ENCODE measurements at regions not wholly inside any gene's neighbourhood (a gene's known extent, or its start where the extent isn't known, plus 50 kb on each side); places are given as distances from the start of the nearest gene placed in this dataset.

GRCh38 chr1:89466307-89466930, 58.2 kb upstream of the LRRC8B start:
- TF ChIP-seq, protein P1, sequence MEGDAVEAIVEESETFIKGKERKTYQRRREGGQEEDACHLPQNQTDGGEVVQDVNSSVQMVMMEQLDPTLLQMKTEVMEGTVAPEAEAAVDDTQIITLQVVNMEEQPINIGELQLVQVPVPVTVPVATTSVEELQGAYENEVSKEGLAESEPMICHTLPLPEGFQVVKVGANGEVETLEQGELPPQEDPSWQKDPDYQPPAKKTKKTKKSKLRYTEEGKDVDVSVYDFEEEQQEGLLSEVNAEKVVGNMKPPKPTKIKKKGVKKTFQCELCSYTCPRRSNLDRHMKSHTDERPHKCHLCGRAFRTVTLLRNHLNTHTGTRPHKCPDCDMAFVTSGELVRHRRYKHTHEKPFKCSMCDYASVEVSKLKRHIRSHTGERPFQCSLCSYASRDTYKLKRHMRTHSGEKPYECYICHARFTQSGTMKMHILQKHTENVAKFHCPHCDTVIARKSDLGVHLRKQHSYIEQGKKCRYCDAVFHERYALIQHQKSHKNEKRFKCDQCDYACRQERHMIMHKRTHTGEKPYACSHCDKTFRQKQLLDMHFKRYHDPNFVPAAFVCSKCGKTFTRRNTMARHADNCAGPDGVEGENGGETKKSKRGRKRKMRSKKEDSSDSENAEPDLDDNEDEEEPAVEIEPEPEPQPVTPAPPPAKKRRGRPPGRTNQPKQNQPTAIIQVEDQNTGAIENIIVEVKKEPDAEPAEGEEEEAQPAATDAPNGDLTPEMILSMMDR (IDR thresholded peaks at IDR 0.05), result no peak
- no peak for TF ChIP-seq POLR2A (IDR thresholded peaks at IDR 0.05)

Data from heart left ventricle (tissue), 13 donors.